WTC11 (cell line): ENCODE measurements at regions not wholly inside any gene's neighbourhood (a gene's known extent, or its start where the extent isn't known, plus 50 kb on each side); places are given as distances from the start of the nearest gene placed in this dataset.

Experiments used
- ATAC-seq: fragments of 200-7000 bp; cut with Tn5 transposase; 2 replicates; pipeline ENCODE4 v1.10.0; 2021; ENCODE audit warnings: mild to moderate bottlenecking, moderate library complexity
- CTCF ChIA-PET: fragments of 300-600 bp; sonication (Branson Sonifier 250); formaldehyde crosslinking; loops from one replicate; lab custom pipeline; 2021; ENCODE audit warnings: antibody characterized with exemption; lab: Charles Lee
- POLR2A ChIA-PET: fragments of 350-600 bp; sonication (Branson Sonifier 250); formaldehyde crosslinking; loops from one replicate; lab custom pipeline; 2021; ENCODE audit warnings: antibody characterized with exemption; lab: Charles Lee
- DNase-seq: peaks from one replicate; pipeline ENCODE4 v3.0.0; 2021; ENCODE audit warnings: low spot score
- H3K27ac Mint-ChIP-seq: 2 replicates; pipeline ENCODE4 v1.8.0; 2021; ENCODE audit warnings: mixed read lengths
- H3K27me3 Mint-ChIP-seq: 2 replicates; pipeline ENCODE4 v1.8.0; 2021; ENCODE audit warnings: low read depth, mild to moderate bottlenecking, moderate library complexity, mixed read lengths
- H3K36me3 Mint-ChIP-seq: 2 replicates; pipeline ENCODE4 v1.8.0; 2021; ENCODE audit warnings: mixed read lengths
- H3K4me1 Mint-ChIP-seq: 2 replicates; pipeline ENCODE4 v1.8.0; 2022; ENCODE audit warnings: mixed read lengths
- H3K4me3 Mint-ChIP-seq: 2 replicates; pipeline ENCODE4 v1.8.0; 2021; ENCODE audit warnings: mild to moderate bottlenecking, moderate library complexity, mixed read lengths
- H3K9me3 Mint-ChIP-seq: 2 replicates; pipeline ENCODE4 v1.8.0; 2021; ENCODE audit warnings: mixed read lengths
- ETV6 ChIP-seq: sonication (generic); formaldehyde crosslinking; IDR thresholded peaks from 2 replicates; pipeline ENCODE4 v1.8.1; 2022; ENCODE audit warnings: mild to moderate bottlenecking, missing genetic modification reagents
- FOXJ3 ChIP-seq: sonication (generic); formaldehyde crosslinking; IDR thresholded peaks from 2 replicates; pipeline ENCODE4 v1.9.0; 2021; ENCODE audit warnings: missing genetic modification reagents, mild to moderate bottlenecking, borderline replicate concordance
- FOXP1 ChIP-seq: sonication (generic); formaldehyde crosslinking; IDR thresholded peaks from 2 replicates; pipeline ENCODE4 v1.8.0; 2022; ENCODE audit warnings: missing genetic modification reagents, mild to moderate bottlenecking, moderate library complexity, borderline replicate concordance
- GTF2I ChIP-seq: fragments of 250-450 bp; sonication (Bioruptor Pico); conservative IDR thresholded peaks from 2 replicates; pipeline ENCODE4 v1.4.0; 2021; ENCODE audit warnings: mild to moderate bottlenecking
- HMGA2 ChIP-seq: fragments of 250-450 bp; sonication (Bioruptor Pico); IDR thresholded peaks from 2 replicates; pipeline ENCODE4 v1.4.0; 2021; ENCODE audit warnings: mild to moderate bottlenecking, moderate library complexity
- JUN ChIP-seq: sonication (generic); formaldehyde crosslinking; IDR thresholded peaks from 2 replicates; pipeline ENCODE4 v1.8.0; 2023; ENCODE audit warnings: mild to moderate bottlenecking, missing genetic modification reagents
- NR1H2 ChIP-seq: sonication (generic); formaldehyde crosslinking; IDR thresholded peaks from 2 replicates; pipeline ENCODE4 v1.9.0; 2021; ENCODE audit warnings: mild to moderate bottlenecking, moderate library complexity, missing genetic modification reagents
- NR3C1 ChIP-seq: sonication (generic); formaldehyde crosslinking; conservative IDR thresholded peaks from 2 replicates; pipeline ENCODE4 v1.8.1; 2023; ENCODE audit warnings: low read depth, mild to moderate bottlenecking, missing genetic modification reagents
- OVOL2 ChIP-seq: fragments of 250-450 bp; sonication (Bioruptor Pico); IDR thresholded peaks from 2 replicates; pipeline ENCODE4 v1.9.0; 2021; ENCODE audit warnings: mild to moderate bottlenecking, borderline replicate concordance
- SOX15 ChIP-seq: fragments of 250-450 bp; sonication (Bioruptor Pico); IDR thresholded peaks from 2 replicates; pipeline ENCODE4 v1.9.0; 2021; ENCODE audit warnings: mild to moderate bottlenecking
- TEAD1 ChIP-seq: sonication (generic); formaldehyde crosslinking; IDR thresholded peaks from 2 replicates; pipeline ENCODE4 v1.8.0; 2022; ENCODE audit warnings: mild to moderate bottlenecking, missing genetic modification reagents
- TP53 ChIP-seq: sonication (generic); formaldehyde crosslinking; IDR thresholded peaks from 2 replicates; pipeline ENCODE4 v1.8.1; 2023; ENCODE audit warnings: mild to moderate bottlenecking, missing genetic modification reagents
- ZNF232 ChIP-seq: sonication (generic); formaldehyde crosslinking; IDR thresholded peaks from 2 replicates; pipeline ENCODE4 v1.8.0; 2022; ENCODE audit warnings: mild to moderate bottlenecking, missing genetic modification reagents
- ZNF416 ChIP-seq: fragments of 250-450 bp; sonication (Bioruptor Pico); IDR thresholded peaks from 2 replicates; pipeline ENCODE4 v1.9.0; 2021; ENCODE audit warnings: mild to moderate bottlenecking, inconsistent platforms
- ZNF423 ChIP-seq: fragments of 250-450 bp; sonication (Bioruptor Pico); IDR thresholded peaks from 2 replicates; pipeline ENCODE4 v2.1.2; 2022; ENCODE audit warnings: mild to moderate bottlenecking, moderate library complexity
- ZNF671 ChIP-seq: fragments of 250-450 bp; sonication (Bioruptor Pico); IDR thresholded peaks from 2 replicates; pipeline ENCODE4 v1.8.0; 2021; ENCODE audit warnings: mild to moderate bottlenecking
- TF ChIP-seq, protein P1 (sequence below): fragments of 250-450 bp; sonication (Bioruptor Pico); IDR thresholded peaks from 2 replicates; pipeline ENCODE4 v1.9.0; 2021; ENCODE audit warnings: mild to moderate bottlenecking, borderline replicate concordance
- TF ChIP-seq, protein P2 (sequence below): sonication (generic); formaldehyde crosslinking; IDR thresholded peaks from 2 replicates; pipeline ENCODE4 v1.8.0; 2022; ENCODE audit warnings: mild to moderate bottlenecking, missing genetic modification reagents
- TF ChIP-seq, protein P3 (sequence below): sonication (generic); formaldehyde crosslinking; IDR thresholded peaks from 2 replicates; pipeline ENCODE4 v1.8.1; 2023; ENCODE audit warnings: mild to moderate bottlenecking, missing genetic modification reagents
- TF ChIP-seq, protein P4 (sequence below): fragments of 250-450 bp; sonication (Bioruptor Pico); IDR thresholded peaks from 2 replicates; pipeline ENCODE4 v1.9.0; 2021; ENCODE audit warnings: moderate library complexity, mild to moderate bottlenecking, inconsistent platforms, borderline replicate concordance
- TF ChIP-seq, protein P5 (sequence below): sonication (generic); formaldehyde crosslinking; IDR thresholded peaks from 2 replicates; pipeline ENCODE4 v1.8.1; 2022; ENCODE audit warnings: mild to moderate bottlenecking, moderate library complexity, missing genetic modification reagents
- TF ChIP-seq, protein P6 (sequence below): fragments of 250-450 bp; sonication (Bioruptor Pico); IDR thresholded peaks from 2 replicates; pipeline ENCODE4 v1.8.0; 2021; ENCODE audit warnings: mild to moderate bottlenecking
- TF ChIP-seq, protein P7 (sequence below): sonication (generic); formaldehyde crosslinking; IDR thresholded peaks from 2 replicates; pipeline ENCODE4 v1.8.0; 2022; ENCODE audit warnings: missing genetic modification reagents

DNA sequence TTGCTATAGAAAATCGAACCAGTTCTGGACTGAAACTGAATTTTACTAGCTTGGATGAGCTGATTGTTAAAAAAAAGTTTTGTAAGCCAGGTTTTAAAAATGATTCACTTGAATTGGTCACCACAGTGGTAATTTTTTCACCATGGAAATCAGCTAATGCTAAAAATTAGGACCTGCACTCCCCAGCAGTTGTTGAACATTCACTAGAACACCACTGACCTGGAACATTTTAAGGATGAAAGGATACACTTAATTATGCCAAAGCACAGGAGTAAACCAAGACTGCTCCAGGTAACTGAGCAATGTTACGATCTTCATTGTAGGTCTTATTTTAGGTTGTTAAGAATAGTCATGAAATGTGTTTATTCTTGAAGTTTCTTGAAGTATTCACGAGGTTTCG lies 1342.6 kb upstream of the SPRY2 start (continued):
- no peak for TF ChIP-seq ZNF416
- TF ChIP-seq, all 79 proteins: peak for 0

DNA sequence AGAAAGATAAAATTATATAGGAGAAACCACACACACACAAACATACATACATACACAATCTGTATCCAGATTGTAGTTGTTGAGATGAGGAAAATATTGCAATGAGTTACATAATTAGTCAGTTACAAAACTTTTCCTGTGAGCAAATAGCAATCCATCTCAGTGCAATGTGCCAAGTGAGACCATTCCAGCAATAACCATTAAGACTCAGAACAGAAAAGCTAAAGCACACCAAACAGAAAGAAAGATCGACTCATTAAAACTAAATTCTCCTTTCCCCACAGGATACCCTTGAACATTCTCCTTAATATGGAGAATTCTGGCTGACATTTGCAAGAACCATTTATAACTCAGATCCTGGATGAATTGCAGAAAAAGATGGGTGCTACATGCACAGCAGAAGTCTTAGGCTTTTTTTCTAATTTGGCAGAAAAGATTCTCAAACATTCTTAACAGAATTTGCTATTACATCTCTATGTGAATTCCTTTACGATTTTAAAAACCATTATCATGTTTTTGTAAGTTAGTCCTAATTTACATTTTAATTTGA lies 1341.2 kb upstream of the SPRY2 start:
- H3K36me3 Mint-ChIP-seq = peaks cover 7% of the 10 kb centered on the region
- H3K4me1 Mint-ChIP-seq = peaks cover 9% of the 10 kb centered on the region; the same call in 1 of the 2 replicates
- ATAC-seq = no peak
- peaks cover 3% of the 10 kb centered on the region; the same call in 1 of the 2 replicates for H3K27me3 Mint-ChIP-seq
- H3K27ac Mint-ChIP-seq = no peak overlapping the region; the same call in 1 of the 2 replicates
- H3K4me3 Mint-ChIP-seq = no peak overlapping the region
- peaks cover 17% of the 10 kb centered on the region for H3K9me3 Mint-ChIP-seq
- CTCF ChIA-PET = no interaction called here
- no peak for TF ChIP-seq JUN
- no peak for TF ChIP-seq TP53 (CRISPR knock-in tag)
- no peak for TF ChIP-seq HMGA2
- TF ChIP-seq FOXP1 = no peak
- no peak for TF ChIP-seq ZNF232
- TF ChIP-seq, protein P1, sequence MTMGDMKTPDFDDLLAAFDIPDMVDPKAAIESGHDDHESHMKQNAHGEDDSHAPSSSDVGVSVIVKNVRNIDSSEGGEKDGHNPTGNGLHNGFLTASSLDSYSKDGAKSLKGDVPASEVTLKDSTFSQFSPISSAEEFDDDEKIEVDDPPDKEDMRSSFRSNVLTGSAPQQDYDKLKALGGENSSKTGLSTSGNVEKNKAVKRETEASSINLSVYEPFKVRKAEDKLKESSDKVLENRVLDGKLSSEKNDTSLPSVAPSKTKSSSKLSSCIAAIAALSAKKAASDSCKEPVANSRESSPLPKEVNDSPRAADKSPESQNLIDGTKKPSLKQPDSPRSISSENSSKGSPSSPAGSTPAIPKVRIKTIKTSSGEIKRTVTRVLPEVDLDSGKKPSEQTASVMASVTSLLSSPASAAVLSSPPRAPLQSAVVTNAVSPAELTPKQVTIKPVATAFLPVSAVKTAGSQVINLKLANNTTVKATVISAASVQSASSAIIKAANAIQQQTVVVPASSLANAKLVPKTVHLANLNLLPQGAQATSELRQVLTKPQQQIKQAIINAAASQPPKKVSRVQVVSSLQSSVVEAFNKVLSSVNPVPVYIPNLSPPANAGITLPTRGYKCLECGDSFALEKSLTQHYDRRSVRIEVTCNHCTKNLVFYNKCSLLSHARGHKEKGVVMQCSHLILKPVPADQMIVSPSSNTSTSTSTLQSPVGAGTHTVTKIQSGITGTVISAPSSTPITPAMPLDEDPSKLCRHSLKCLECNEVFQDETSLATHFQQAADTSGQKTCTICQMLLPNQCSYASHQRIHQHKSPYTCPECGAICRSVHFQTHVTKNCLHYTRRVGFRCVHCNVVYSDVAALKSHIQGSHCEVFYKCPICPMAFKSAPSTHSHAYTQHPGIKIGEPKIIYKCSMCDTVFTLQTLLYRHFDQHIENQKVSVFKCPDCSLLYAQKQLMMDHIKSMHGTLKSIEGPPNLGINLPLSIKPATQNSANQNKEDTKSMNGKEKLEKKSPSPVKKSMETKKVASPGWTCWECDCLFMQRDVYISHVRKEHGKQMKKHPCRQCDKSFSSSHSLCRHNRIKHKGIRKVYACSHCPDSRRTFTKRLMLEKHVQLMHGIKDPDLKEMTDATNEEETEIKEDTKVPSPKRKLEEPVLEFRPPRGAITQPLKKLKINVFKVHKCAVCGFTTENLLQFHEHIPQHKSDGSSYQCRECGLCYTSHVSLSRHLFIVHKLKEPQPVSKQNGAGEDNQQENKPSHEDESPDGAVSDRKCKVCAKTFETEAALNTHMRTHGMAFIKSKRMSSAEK (CRISPR knock-in tag) = no peak
- TF ChIP-seq NR3C1 = no peak
- TF ChIP-seq, protein P2, sequence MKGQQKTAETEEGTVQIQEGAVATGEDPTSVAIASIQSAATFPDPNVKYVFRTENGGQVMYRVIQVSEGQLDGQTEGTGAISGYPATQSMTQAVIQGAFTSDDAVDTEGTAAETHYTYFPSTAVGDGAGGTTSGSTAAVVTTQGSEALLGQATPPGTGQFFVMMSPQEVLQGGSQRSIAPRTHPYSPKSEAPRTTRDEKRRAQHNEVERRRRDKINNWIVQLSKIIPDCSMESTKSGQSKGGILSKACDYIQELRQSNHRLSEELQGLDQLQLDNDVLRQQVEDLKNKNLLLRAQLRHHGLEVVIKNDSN (CRISPR knock-in tag) = no peak
- TF ChIP-seq NR1H2 (CRISPR knock-in tag) = no peak
- no peak for TF ChIP-seq SOX15 (CRISPR knock-in tag)
- TF ChIP-seq, all 79 proteins: peak for 0
- POLR2A ChIA-PET = no interaction called here
- DNase-seq = no peak

DNA sequence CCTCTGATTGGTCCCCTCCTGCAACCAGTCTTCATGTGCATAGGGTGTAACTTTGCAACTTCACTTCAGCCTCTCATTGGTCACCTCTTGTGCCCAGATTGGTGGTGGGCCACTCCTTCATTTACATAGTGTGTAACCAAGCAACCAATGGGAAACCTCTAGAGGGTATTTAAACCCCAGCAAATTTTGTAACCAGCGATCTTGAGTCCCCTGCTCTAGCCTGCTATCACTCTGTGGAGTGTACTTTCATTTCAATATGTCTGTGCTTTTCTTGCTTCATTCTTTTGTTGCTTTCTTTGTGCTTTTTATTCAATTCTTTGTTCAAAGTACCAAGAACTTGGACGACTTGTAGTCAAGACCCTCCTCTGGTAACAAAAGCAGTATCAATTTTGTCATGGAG lies 1336.9 kb upstream of the SPRY2 start:
- no peak overlapping the region for H3K27ac Mint-ChIP-seq
- 0 out of 2 replicates have a peak, but pooled peaks cover 3% of the 10 kb centered on the region for H3K4me1 Mint-ChIP-seq
- DNase-seq = no peak
- H3K36me3 Mint-ChIP-seq = peaks cover 14% of the 10 kb centered on the region
- no peak for ATAC-seq
- POLR2A ChIA-PET = no interaction called here
- H3K27me3 Mint-ChIP-seq = peaks cover 3% of the 10 kb centered on the region; the same call in 1 of the 2 replicates
- no peak overlapping the region for H3K4me3 Mint-ChIP-seq
- CTCF ChIA-PET = no interaction called here
- peaks cover 22% of the 10 kb centered on the region for H3K9me3 Mint-ChIP-seq
- TF ChIP-seq TEAD1 (CRISPR knock-in tag) = no peak
- TF ChIP-seq, protein P3, sequence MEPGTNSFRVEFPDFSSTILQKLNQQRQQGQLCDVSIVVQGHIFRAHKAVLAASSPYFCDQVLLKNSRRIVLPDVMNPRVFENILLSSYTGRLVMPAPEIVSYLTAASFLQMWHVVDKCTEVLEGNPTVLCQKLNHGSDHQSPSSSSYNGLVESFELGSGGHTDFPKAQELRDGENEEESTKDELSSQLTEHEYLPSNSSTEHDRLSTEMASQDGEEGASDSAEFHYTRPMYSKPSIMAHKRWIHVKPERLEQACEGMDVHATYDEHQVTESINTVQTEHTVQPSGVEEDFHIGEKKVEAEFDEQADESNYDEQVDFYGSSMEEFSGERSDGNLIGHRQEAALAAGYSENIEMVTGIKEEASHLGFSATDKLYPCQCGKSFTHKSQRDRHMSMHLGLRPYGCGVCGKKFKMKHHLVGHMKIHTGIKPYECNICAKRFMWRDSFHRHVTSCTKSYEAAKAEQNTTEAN (CRISPR knock-in tag) = no peak
- no peak for TF ChIP-seq OVOL2
- no peak for TF ChIP-seq ETV6 (CRISPR knock-in tag)
- TF ChIP-seq, protein P4, sequence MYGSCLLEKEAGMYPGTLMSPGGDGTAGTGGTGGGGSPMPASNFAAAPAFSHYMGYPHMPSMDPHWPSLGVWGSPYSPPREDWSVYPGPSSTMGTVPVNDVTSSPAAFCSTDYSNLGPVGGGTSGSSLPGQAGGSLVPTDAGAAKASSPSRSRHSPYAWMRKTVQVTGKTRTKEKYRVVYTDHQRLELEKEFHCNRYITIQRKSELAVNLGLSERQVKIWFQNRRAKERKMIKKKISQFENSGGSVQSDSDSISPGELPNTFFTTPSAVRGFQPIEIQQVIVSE (CRISPR knock-in tag) = no peak
- TF ChIP-seq, protein P5, sequence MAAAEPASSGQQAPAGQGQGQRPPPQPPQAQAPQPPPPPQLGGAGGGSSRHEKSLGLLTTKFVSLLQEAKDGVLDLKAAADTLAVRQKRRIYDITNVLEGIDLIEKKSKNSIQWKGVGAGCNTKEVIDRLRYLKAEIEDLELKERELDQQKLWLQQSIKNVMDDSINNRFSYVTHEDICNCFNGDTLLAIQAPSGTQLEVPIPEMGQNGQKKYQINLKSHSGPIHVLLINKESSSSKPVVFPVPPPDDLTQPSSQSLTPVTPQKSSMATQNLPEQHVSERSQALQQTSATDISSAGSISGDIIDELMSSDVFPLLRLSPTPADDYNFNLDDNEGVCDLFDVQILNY (CRISPR knock-in tag) = no peak
- TF ChIP-seq, protein P6, sequence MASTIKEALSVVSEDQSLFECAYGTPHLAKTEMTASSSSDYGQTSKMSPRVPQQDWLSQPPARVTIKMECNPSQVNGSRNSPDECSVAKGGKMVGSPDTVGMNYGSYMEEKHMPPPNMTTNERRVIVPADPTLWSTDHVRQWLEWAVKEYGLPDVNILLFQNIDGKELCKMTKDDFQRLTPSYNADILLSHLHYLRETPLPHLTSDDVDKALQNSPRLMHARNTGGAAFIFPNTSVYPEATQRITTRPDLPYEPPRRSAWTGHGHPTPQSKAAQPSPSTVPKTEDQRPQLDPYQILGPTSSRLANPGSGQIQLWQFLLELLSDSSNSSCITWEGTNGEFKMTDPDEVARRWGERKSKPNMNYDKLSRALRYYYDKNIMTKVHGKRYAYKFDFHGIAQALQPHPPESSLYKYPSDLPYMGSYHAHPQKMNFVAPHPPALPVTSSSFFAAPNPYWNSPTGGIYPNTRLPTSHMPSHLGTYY = no peak
- no peak for TF ChIP-seq FOXJ3 (CRISPR knock-in tag)
- TF ChIP-seq ZNF671 (CRISPR knock-in tag) = no peak
- TF ChIP-seq GTF2I (CRISPR knock-in tag) = no peak
- TF ChIP-seq, protein P7, sequence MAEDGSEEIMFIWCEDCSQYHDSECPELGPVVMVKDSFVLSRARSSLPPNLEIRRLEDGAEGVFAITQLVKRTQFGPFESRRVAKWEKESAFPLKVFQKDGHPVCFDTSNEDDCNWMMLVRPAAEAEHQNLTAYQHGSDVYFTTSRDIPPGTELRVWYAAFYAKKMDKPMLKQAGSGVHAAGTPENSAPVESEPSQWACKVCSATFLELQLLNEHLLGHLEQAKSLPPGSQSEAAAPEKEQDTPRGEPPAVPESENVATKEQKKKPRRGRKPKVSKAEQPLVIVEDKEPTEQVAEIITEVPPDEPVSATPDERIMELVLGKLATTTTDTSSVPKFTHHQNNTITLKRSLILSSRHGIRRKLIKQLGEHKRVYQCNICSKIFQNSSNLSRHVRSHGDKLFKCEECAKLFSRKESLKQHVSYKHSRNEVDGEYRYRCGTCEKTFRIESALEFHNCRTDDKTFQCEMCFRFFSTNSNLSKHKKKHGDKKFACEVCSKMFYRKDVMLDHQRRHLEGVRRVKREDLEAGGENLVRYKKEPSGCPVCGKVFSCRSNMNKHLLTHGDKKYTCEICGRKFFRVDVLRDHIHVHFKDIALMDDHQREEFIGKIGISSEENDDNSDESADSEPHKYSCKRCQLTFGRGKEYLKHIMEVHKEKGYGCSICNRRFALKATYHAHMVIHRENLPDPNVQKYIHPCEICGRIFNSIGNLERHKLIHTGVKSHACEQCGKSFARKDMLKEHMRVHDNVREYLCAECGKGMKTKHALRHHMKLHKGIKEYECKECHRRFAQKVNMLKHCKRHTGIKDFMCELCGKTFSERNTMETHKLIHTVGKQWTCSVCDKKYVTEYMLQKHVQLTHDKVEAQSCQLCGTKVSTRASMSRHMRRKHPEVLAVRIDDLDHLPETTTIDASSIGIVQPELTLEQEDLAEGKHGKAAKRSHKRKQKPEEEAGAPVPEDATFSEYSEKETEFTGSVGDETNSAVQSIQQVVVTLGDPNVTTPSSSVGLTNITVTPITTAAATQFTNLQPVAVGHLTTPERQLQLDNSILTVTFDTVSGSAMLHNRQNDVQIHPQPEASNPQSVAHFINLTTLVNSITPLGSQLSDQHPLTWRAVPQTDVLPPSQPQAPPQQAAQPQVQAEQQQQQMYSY (CRISPR knock-in tag) = no peak
- no peak for TF ChIP-seq ZNF423 (CRISPR knock-in tag)
